Fibroblast of skin of right biceps (primary cell): ENCODE measurements at regions not wholly inside any gene's neighbourhood (a gene's known extent, or its start where the extent isn't known, plus 50 kb on each side); places are given as distances from the start of the nearest gene placed in this dataset.

Source experiments
- DNase-seq: peaks from one replicate; pipeline ENCODE4 v3.0.0-alpha.2; 2013

DNA sequence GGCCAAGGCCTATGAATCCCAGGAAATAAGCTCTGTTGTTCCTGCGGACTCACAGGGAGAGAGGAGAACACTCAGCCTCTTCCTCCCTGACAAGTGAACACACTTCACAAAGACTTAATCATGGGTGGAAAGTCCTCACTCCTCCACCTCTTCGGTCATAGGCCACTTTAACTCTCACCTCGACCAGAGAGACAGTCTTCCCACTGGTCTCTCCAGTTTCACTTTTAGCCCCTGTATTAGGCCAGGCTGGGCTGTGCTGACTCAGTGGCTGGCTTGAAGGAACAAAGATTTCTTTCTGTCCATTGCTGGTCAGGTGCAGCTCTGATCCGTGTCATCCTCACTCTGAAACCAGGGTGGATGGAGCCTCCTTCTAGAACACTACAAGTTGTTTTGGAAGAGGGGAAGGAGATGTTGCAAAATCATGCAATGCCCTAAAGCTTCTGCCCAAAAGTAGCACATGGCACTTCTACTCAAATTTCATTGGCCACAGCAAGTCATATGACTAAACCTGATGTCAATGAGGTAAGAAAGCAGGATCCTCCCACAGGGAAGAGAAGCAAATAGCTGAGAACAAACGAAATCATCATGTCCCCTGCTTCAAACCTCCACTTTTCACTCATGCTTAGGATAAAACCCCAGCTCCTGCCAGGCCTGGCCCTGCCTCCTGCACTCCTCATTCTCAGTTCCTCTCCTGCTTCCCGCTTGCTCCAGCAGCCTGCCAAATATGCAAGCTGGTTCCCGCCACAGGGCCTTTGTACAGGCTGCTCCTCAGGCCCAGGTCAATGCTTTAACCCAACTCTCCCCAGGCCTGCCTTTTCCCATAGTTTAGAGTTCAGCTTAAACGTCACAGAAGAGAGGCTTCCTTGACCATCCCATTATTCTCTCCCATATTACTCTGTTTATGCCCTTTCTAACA lies 150.5 kb upstream of the RUNX3 start:
- DNase-seq = no peak

DNA sequence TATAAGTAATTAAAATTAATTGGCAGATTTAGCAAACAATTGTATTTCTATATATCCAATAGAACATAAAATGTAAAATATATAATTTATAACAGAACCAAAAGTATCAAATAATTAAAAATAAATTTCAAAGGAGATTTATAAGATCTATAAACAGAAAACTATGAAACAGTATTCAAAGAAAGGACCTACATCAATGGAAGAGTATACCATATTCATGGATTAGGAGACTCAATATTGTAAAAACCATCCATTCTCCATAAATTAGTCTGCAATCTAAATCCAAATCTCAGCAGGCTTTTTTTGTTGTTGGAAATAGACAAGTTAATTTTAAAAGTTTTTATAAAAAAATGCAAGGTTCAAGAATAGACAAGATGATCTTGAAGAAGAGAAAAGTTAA lies 149.0 kb upstream of the RUNX3 start:
- DNase-seq = no peak

GRCh38 chr1:25074351-25075227 lies 144.5 kb upstream of the RUNX3 start:
- no peak for DNase-seq

- no peak for DNase-seq
Measured at GRCh38 chr1:25073640-25074270, 143.7 kb upstream of the RUNX3 start.

- no peak for DNase-seq
Measured at GRCh38 chr1:25072461-25072860, 142.4 kb upstream of the RUNX3 start.

DNA sequence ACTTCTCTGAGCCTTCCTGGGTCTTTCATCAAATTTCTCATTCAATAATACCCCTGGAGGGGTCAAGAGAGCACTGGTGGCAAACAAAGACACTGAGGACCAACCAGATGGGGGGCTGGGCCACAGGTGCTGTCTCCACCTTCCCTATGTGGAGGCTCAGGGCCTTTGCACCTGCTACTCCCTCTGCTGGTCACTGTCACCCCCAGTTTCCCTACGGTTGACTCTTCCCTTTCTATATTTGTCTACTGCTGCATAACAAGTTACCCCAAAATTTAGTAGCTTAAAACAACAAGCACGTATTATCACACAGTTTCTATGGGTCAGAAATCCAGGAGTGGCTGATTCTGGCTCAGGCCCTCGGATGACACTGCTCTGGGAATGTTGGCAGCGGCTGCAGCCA lies 138.8 kb upstream of the RUNX3 start:
- no peak for DNase-seq

DNA sequence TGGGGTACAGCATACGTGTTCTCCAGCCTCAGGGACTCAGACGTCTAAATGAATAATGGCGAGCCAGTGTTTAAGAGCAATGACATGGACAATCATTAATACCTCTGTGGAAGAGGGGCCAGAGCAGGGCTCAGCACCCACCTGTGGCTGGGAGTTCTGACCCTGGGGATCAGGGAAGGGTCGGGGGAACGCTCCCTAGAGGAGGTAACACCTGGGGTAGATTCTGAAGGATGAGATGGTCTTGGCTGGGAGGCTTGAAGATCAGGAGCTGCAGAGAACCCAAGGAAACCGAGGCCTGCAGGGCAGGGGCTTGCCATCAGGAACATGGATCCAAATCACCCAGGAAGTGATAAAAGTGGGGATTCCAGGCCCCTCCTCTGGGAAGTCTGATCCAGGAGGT lies 138.2 kb upstream of the RUNX3 start:
- no peak for DNase-seq

DNA sequence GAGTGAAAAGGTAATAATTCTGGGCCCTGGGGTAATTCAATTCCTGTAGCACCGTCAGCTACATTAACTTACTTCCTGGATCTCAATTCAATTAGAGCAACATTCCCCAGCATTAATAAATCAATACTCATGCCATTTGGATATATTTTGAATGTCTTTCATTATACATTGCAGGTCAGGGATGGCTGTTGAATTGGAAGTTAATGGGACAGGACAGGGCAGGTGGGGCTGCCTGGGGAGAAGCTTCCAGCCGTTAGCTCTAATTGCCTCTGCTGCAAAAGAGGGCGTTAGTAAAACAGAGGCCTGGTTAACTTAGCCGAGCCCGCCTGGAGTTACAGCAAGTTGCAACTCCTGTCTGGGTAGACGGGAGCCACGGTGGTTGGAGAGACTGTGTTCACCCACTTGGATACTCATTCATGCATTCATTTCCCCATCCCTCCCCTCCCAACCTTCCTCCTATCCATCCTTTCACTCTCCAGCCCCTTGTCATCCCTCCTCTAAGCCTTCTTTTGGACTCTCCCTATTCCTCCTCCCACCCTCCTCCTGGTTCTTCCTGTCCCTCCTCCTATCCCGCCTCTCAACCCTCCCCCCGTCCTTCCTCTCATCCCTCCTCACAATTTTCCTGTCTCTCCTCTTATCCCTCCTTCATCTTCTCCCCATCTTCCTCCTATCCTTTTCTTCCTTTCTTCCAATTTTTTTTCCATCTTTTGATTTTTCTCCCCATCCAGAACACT lies 137.6 kb upstream of the RUNX3 start:
- DNase-seq = no peak

DNA sequence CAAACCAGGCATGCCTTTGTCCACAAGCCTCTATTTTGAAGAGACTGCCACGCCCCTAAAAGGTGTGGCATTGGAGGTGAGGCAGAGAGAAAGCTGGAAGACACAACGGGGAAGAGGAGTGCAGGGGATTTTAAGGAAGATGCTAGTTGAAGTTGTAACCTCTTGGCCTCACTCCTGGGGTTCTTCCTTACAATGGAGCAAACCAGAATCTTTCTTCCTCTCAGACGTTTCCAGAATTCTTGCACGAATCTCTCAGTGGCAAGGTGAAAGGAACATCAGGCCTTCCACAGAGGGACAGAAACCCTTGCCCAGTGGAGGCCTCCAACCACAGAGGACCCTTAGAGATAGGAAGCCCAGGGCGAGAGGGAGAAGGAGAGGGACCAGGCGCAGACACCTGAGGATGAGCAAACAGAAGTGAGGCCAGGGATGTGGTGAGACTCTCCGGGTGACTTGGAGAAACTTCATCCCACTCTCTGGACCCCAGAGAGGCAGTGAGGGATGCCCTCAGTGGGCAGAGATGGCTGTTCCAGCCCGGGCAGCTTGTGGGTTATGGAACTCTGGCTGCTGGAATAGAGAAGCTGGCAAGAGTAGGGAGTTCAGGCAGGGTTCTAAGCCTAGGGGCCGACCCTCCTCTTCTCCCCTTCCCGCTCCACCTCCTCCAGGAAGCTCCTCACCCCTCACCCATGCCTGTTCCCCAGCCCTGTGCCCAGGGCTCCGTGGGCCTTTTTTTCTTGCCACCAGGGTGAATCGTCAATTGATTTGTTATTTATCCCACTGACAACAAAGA lies 136.8 kb upstream of the RUNX3 start:
- DNase-seq = no peak

DNA sequence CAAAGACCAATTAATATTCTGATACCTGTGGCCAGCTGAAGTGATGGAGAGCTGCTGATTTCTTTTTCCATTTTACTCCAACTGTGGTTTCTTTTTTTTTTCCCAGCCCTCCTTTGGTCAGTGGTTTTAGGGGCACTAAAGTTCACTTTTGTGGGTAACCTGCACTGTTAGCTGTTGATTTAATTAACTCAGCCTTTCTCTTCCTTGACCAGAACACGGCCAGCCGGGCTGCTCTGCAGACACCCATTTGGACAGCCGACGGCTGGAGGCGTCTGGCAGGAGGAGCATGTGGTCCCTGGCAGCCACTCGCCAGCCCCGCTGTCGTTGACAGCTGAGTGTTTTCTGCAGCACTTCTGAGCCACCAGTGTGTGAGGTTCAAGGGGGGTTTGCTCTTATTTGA lies 136.2 kb upstream of the RUNX3 start:
- DNase-seq = no peak

GRCh38 chr1:25065795-25066238 lies 135.7 kb upstream of the RUNX3 start:
- DNase-seq = peak; percentile 74

DNA sequence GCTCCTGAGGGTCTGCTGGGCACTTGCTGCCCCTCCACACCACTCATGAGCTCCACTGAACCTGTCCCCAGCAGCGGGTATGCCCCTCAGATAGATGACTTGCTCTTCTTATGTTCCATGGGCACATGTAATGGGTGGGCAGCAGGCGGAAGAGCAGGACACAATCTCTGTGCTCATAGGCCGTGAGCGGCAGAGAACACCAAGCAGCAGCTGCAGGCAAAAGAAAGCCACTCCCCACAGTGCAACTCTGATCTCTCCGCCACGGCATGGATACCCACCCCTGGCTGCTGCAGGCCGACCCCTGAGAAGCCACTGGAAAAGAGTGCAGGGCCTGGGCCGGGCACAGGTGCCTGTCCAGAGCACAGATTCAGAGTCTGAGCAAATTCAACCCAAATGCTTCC lies 135.2 kb upstream of the RUNX3 start:
- no peak for DNase-seq

DNA sequence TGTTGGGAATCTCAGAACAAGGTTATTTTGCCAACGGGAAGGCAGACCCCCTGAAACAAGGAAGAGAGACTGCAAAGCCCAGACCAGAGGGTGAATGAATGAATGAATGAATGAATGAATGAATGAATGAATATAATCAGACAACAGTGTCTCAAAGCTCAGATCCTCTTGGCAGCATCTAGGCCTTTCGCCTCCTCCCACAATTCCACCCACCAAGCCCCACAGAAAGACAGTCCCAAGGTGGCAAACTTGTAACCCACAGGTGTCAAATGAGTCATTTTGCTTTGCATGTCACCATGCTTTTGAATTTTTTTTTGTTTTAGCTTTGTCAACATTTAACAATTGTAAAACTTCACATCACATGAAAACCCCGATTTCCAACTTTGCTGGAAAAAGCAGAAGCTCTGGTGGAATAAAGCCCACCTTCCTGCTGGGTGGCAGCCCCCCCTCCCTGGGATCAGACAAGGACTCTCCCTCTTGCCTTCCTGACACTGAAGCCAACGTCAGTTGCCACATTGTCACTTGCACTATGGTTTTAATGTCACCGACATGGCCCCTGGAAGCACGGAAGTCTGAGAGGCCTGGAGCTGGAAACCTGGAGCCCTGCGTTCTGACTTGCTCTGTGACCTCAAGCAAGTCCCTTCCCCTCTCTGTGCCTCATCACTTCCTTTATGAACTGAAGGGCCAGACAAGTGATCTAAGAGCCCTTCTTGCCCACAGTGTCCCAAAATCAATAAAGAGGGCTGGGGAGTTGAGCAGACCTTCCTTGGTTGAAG lies 134.6 kb upstream of the RUNX3 start:
- DNase-seq = no peak

DNA sequence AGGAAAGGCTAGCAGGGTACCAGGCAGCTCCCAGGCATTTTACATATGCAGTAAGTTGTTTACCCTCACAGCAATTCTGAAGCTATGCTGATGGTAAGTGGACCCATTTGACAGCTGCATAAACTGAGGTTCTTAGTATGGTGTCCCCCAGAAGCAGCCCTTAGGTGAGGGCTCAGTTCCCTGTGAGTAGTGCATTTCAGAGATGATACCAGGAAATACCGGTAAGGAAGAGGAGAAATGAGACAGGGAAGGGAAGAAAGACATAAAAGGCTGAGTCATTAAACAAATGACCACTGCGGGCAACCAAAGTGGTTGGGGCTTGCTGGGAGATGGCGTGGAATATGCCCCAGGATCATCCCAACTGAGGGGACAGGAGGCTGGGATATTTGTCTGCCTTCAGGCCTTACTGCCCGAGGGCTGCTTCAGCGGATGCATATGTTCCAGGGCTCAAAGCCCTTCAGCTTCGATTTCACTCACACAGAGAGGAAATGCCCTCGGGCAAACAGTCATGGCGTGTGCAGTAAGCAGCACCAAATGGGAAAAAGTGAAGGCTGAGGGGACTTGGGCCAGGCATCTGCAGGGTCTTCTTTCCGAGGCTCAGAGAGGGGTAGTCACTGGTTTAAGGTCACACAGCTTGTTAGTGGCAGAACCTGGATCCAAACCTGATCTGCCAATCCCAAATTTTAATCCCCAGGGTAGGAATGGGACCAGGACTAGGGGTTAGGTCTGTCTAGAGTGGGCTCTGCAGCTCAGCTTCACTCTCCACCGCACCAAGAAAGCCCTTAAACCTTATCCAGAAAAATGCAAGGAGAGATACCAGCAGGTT lies 133.7 kb upstream of the RUNX3 start:
- DNase-seq = peak; percentile 17

DNA sequence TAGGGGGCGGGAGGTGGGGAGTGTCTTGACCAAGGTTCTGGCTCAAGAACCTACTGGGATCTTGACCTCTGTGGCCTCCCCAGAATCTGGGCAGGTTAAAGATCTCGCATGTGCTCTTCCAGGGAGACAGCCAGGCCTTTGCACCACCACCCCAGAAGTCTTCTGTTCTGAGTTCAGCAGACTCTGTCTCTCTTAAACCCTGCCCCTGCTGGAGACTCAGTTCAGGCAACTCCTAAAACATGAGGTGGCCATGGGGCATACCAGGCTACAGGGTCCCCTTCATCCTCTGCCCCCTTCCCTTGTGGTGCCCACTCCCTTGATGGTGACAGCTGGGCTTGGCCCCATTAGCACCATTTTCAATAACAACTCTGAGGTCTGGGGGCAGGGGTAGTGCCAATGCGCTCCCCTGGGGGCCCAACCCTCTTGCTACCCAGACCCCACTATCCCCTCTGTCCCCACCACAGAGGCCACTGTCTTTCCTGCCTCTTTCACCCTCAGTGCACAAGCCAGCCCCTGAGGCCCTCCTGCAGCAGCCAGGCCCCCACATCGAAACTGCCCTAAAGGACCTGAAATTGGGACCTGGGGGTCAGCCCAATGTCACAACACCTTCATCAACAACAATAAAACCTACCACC lies 132.7 kb upstream of the RUNX3 start:
- DNase-seq = no peak

DNA sequence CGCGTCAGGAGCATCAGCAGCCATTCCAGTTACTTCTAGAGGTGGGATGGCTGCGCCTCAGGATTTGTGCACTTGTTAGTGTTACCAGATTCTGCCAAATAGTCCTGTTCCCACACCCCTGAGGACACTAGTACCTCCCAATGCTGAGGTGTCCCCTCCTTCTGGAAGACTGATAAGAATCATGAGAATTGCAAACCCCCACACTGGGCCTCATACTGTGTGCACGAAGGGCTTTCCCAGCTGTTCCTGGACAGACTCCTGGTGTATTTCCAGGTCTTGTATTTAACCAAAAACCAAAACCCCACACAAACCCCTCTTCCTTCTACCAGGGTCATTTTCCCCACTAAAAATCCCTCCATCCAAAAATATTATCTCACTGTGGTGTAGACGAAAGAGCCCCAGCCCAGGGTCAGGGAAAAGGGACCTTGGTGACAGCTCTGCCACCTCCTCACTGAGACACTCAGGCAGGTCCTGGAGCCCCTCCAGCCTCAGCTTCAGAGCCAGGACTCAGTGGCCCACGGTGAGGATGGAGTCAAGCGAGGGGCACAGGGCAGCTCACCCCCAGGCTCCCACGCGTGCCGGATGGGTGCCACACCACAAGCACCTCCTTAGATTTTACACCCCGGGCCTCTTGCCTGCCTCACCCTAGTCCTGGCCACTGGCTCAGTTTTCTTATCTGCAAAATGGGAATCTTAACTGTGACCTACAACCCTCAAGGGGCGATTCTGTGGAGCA lies 131.4 kb upstream of the RUNX3 start:
- no peak for DNase-seq

DNA sequence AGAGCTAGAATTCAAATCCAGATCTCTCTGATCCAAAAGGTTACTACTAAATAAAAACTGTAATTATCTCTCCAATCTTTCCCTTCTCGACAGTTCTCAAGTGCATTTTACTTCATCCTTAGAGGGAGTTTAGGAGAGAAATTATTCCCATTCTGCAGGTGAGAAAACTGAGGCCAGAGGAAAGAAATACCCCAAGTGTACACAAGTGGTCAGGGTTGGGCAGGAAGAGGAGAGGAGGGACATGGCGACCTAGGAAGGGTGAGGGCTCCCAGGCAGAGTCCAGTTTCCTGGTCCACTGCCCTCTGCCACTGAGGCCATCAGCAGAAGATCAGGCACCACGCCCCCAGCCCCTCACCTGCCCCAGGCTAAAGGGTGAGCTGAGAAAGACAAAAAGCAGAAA lies 127.1 kb upstream of the RUNX3 start:
- DNase-seq = no peak

DNA sequence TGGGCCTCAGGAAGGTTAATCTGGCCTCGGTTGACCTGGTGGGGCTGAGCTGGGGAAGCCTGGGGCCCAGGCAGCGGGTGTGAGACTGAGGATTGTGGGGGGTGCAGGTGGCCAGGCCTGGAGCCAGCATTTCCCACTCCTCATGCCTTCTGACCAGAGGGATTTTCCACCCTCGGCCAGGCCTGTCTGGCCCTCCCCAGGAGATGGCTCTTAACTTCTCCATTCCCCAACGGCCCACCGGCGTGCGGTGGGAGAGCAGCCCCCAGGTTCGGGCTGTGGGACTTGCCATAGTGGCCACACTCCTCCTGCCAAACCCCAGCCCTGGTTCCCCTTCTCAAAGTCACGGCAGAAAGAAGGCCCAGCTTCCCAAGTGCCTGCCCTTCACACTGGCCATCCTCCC lies 126.5 kb upstream of the RUNX3 start:
- DNase-seq = no peak

- no peak for DNase-seq
Measured at GRCh38 chr1:25055961-25056360, 125.9 kb upstream of the RUNX3 start.
